WERI-Rb-1 (cell line): ENCODE measurements at regions not wholly inside any gene's neighbourhood (a gene's known extent, or its start where the extent isn't known, plus 50 kb on each side); places are given as distances from the start of the nearest gene placed in this dataset.

Experiments used
- DNase-seq: peaks from one replicate; pipeline ENCODE4 v3.0.0-alpha.2; 2020
- H3K27ac ChIP-seq: fragments of 250-450 bp; sonication (Bioruptor Pico); 2 replicates; pipeline ENCODE4 v1.5.1; 2020; ENCODE audit warnings: mild to moderate bottlenecking, moderate library complexity
- H3K27me3 ChIP-seq: fragments of 250-450 bp; sonication (Bioruptor Pico); 2 replicates; pipeline ENCODE4 v1.5.1; 2021; ENCODE audit warnings: mild to moderate bottlenecking, low read depth, moderate library complexity; ENCODE audit not compliant: insufficient read depth, severe bottlenecking
- H3K36me3 ChIP-seq: fragments of 250-450 bp; sonication (Bioruptor Pico); 2 replicates; pipeline ENCODE4 v1.5.1; 2020; ENCODE audit warnings: mild to moderate bottlenecking, moderate library complexity
- H3K4me3 ChIP-seq: 2 replicates; pipeline ENCODE4 v1.5.1; 2011; ENCODE audit warnings: low read depth, mild to moderate bottlenecking, control low read depth, low read length
- H3K9me3 ChIP-seq: fragments of 250-450 bp; sonication (Bioruptor Pico); 2 replicates; pipeline ENCODE4 v1.5.1; 2021; ENCODE audit warnings: mild to moderate bottlenecking, moderate library complexity; ENCODE audit not compliant: severe bottlenecking
- TF ChIP-seq, protein P1 (sequence below): IDR thresholded peaks from 2 replicates; pipeline ENCODE4 v1.5.1; 2011; ENCODE audit warnings: low read depth, mild to moderate bottlenecking, control low read depth, inconsistent platforms, low read length

DNA sequence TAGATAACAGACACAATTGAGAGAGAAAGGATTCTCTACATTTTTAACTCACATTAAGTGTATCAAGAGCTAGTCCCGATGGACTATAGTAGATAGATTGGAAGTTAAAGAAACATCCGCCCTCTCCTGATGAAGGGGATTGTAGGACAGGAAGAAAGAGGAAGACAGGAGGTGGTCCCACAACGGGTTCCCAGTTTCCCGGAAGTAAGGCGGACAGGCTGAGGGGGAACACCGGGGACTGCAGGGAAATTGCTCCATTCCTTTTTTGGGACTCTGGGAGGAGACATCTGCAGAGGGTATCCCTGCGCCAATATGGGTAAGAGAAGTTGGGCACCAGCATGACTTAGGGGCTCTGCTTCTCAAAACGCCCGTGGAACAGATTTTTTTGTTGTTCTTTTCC is 177.5 kb upstream of the ATF7IP start:
- no peak for DNase-seq
- TF ChIP-seq, protein P1, sequence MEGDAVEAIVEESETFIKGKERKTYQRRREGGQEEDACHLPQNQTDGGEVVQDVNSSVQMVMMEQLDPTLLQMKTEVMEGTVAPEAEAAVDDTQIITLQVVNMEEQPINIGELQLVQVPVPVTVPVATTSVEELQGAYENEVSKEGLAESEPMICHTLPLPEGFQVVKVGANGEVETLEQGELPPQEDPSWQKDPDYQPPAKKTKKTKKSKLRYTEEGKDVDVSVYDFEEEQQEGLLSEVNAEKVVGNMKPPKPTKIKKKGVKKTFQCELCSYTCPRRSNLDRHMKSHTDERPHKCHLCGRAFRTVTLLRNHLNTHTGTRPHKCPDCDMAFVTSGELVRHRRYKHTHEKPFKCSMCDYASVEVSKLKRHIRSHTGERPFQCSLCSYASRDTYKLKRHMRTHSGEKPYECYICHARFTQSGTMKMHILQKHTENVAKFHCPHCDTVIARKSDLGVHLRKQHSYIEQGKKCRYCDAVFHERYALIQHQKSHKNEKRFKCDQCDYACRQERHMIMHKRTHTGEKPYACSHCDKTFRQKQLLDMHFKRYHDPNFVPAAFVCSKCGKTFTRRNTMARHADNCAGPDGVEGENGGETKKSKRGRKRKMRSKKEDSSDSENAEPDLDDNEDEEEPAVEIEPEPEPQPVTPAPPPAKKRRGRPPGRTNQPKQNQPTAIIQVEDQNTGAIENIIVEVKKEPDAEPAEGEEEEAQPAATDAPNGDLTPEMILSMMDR = no peak
- H3K4me3 ChIP-seq = no peak overlapping the region
- no peaks in the 10 kb centered on the region for H3K27me3 ChIP-seq
- no peaks in the 10 kb centered on the region for H3K9me3 ChIP-seq
- H3K36me3 ChIP-seq = no peaks in the 10 kb centered on the region
- no peak overlapping the region for H3K27ac ChIP-seq

GRCh38 chr12:14188744-14189143 is 176.7 kb upstream of the ATF7IP start:
- no peak for DNase-seq
- H3K27me3 ChIP-seq = no peaks in the 10 kb centered on the region
- TF ChIP-seq, protein P1 = no peak
- no peak overlapping the region for H3K4me3 ChIP-seq
- H3K9me3 ChIP-seq = no peaks in the 10 kb centered on the region
- H3K36me3 ChIP-seq = no peaks in the 10 kb centered on the region
- no peak overlapping the region for H3K27ac ChIP-seq

DNA sequence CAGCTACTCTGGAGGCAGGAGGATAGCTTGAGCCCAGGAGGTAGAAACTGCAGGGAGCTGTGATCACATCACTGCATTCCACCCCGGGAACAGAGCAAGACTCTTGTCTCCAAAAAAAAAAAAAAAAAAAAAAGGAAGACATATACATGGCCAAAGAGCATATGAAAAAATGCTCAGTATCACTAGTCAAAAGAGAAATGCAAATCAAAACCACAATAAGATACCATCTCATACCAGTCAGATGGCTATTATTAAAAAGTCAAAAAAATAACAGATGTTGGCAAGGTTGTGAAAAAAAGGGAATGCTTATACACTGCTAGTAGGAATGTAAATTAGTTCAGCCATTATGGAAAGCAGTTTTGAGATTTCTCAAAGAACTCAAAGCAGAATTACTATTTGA is 174.8 kb upstream of the ATF7IP start:
- Histone ChIP-seq H3K4me3 (no peak overlapping the region), H3K27ac (no peak overlapping the region), H3K36me3 (no peaks in the 10 kb centered on the region), H3K9me3 (no peaks in the 10 kb centered on the region), H3K27me3 (no peaks in the 10 kb centered on the region)
- TF ChIP-seq, protein P1 = no peak
- DNase-seq = no peak

GRCh38 chr12:14191612-14192011 is 173.9 kb upstream of the ATF7IP start:
- Histone ChIP-seq H3K27ac (no peak overlapping the region), H3K9me3 (no peaks in the 10 kb centered on the region), H3K4me3 (no peak overlapping the region), H3K36me3 (no peaks in the 10 kb centered on the region), H3K27me3 (no peaks in the 10 kb centered on the region)
- TF ChIP-seq, protein P1 = no peak
- no peak for DNase-seq

DNA sequence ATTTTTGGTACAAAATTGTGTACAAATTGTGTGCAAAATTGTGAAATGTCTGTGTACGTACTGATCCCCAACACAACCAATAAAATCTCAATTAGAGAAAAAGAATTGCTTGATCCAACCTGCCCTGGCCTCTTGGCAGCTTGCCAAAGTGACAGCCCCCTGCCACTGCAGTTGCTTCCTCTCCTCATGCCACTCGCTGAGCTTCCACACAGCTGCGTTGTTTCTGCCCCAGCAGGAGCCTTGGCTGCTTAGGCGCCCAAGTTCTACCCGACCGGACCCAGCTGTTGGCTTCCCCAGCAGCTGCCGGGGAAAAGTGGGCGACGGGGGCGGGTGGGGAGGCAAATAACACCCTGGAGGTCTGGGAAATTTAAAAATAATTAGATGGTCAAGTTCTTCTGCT is 171.8 kb upstream of the ATF7IP start:
- Histone ChIP-seq H3K27me3 (no peaks in the 10 kb centered on the region), H3K27ac (no peak overlapping the region), H3K4me3 (no peak overlapping the region), H3K36me3 (no peaks in the 10 kb centered on the region), H3K9me3 (no peaks in the 10 kb centered on the region)
- DNase-seq = no peak
- TF ChIP-seq, protein P1 = no peak

GRCh38 chr12:14194572-14194971 is 170.9 kb upstream of the ATF7IP start:
- no peak overlapping the region for H3K4me3 ChIP-seq
- no peak for DNase-seq
- H3K9me3 ChIP-seq = no peaks in the 10 kb centered on the region
- no peaks in the 10 kb centered on the region for H3K27me3 ChIP-seq
- H3K36me3 ChIP-seq = no peaks in the 10 kb centered on the region
- TF ChIP-seq, protein P1 = no peak
- H3K27ac ChIP-seq = no peak overlapping the region
